Chondrocyte (in vitro differentiated cells): ENCODE measurements at regions not wholly inside any gene's neighbourhood (a gene's known extent, or its start where the extent isn't known, plus 50 kb on each side); places are given as distances from the start of the nearest gene placed in this dataset.

ENCODE experiments used
- DNase-seq: peaks from one replicate; pipeline ENCODE4 v3.0.0; 2021; ENCODE audit warnings: mixed read lengths, low spot score
- H3K27ac Mint-ChIP-seq: one replicate; pipeline ENCODE4 v1.8.0; 2021; ENCODE audit warnings: mild to moderate bottlenecking, moderate library complexity, mixed read lengths; ENCODE audit not compliant: unreplicated experiment
- H3K27me3 Mint-ChIP-seq: 2 replicates; pipeline ENCODE4 v1.8.0; 2021; ENCODE audit warnings: low read depth, mixed read lengths
- H3K36me3 Mint-ChIP-seq: 2 replicates; pipeline ENCODE4 v1.8.0; 2021; ENCODE audit warnings: low read depth, mixed read lengths
- H3K4me1 Mint-ChIP-seq: 2 replicates; pipeline ENCODE4 v1.8.0; 2021; ENCODE audit warnings: low read depth, mild to moderate bottlenecking, mixed read lengths
- H3K4me3 Mint-ChIP-seq: one replicate; pipeline ENCODE4 v1.8.0; 2021; ENCODE audit warnings: mild to moderate bottlenecking, moderate library complexity, mixed read lengths; ENCODE audit not compliant: unreplicated experiment
- H3K9me3 Mint-ChIP-seq: 2 replicates; pipeline ENCODE4 v1.8.0; 2021; ENCODE audit warnings: low read depth, mixed read lengths
- TF ChIP-seq, protein P1 (sequence below): fragments of 200-600 bp; sonication (generic); IDR thresholded peaks from 2 replicates; pipeline ENCODE4 v1.5.0; 2021; ENCODE audit warnings: antibody characterized with exemption, mild to moderate bottlenecking, moderate library complexity

DNA sequence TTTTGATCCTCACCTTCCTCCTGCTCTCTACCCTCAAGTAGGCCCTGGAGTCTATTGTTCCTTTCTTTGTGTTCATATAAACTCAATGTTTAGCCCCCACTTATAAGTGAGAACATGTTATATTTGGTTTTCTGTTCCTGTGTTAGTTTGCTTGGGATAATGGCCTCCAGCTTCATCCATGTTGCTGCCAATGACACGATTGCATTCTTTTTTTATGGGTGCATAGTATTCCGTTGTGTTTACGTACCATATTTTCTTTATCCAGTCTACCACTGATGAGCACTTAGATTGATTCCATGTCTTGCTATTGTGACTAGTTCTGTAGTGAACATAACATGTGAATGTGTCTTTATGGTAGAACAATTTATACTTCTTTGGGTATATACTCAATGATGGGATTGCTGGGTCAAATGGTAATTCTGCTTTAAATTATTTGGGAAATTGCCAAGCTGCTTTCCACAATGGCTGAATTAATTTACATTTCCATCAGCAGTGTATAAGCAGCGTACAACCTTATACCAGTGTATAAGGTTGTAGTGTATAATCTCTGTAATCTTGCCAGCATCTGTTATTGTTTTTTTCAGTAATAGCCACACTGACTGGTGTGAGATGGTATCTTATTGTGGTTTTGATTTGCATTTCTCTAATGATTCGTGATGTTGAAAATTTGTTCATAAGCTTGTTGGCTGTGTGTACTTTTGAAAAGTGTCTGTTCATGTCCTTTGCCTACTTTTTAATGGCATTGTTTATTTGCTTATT, 288.9 kb downstream of the KCNRG start:
- Mint-ChIP-seq H3K9me3 (peaks cover 8% of the 10 kb centered on the region), H3K27ac (no peak overlapping the region), H3K4me1 (peaks cover 6% of the 10 kb centered on the region), H3K4me3 (no peak overlapping the region), H3K36me3 (peaks cover 4% of the 10 kb centered on the region), H3K27me3 (no peaks in the 10 kb centered on the region)
- TF ChIP-seq, protein P1, sequence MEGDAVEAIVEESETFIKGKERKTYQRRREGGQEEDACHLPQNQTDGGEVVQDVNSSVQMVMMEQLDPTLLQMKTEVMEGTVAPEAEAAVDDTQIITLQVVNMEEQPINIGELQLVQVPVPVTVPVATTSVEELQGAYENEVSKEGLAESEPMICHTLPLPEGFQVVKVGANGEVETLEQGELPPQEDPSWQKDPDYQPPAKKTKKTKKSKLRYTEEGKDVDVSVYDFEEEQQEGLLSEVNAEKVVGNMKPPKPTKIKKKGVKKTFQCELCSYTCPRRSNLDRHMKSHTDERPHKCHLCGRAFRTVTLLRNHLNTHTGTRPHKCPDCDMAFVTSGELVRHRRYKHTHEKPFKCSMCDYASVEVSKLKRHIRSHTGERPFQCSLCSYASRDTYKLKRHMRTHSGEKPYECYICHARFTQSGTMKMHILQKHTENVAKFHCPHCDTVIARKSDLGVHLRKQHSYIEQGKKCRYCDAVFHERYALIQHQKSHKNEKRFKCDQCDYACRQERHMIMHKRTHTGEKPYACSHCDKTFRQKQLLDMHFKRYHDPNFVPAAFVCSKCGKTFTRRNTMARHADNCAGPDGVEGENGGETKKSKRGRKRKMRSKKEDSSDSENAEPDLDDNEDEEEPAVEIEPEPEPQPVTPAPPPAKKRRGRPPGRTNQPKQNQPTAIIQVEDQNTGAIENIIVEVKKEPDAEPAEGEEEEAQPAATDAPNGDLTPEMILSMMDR, result no peak
- DNase-seq, result no peak

DNA sequence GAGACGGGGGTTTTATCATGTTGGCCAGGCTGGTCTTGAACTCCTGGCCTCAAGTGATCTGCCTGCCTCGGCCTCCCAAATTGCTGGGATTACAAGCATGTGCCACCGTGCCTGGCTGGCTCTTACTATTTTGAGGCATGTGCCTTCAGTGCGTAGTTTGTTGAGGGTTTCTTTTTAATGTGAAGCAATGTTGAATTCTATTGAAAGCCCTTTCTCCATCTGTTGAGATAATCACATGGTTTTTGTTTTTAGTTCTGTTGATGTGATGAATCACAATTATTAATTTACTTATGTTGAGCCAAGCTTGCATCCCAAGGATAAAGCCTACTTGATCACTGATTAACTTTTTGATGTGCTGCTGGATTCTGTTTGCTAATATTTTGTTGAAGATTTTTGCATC, 290.9 kb downstream of the KCNRG start:
- Mint-ChIP-seq H3K4me3 (no peak overlapping the region), H3K27ac (no peak overlapping the region), H3K27me3 (no peaks in the 10 kb centered on the region), H3K4me1 (no peaks in the 10 kb centered on the region), H3K9me3 (peaks cover 8% of the 10 kb centered on the region), H3K36me3 (peaks cover 4% of the 10 kb centered on the region)
- TF ChIP-seq, protein P1, result no peak
- no peak for DNase-seq

DNA sequence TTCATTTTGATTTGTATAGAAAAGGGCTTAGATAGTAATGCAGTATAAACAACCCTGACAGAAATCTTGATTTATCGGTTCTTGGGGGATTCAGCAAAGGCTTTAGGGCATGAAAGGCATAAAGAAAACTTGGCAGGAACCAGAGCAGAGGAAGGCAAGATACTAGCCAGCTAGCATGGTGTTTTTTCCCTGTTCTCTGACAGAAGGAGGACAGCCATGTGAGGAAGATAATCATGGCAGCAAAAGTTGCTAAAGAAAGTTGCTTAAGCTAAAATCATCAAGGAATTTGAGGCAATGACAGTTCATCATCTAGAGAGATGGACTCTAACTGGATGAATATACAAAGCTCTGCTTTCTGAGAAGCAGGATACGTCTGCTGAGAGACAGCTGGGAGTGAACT, 294.1 kb downstream of the KCNRG start:
- Mint-ChIP-seq H3K4me1 (peaks cover 5% of the 10 kb centered on the region), H3K36me3 (peaks cover 4% of the 10 kb centered on the region), H3K27ac (no peak overlapping the region), H3K9me3 (peaks cover 8% of the 10 kb centered on the region), H3K27me3 (no peaks in the 10 kb centered on the region), H3K4me3 (no peak overlapping the region)
- DNase-seq, result no peak
- TF ChIP-seq, protein P1, result no peak

DNA sequence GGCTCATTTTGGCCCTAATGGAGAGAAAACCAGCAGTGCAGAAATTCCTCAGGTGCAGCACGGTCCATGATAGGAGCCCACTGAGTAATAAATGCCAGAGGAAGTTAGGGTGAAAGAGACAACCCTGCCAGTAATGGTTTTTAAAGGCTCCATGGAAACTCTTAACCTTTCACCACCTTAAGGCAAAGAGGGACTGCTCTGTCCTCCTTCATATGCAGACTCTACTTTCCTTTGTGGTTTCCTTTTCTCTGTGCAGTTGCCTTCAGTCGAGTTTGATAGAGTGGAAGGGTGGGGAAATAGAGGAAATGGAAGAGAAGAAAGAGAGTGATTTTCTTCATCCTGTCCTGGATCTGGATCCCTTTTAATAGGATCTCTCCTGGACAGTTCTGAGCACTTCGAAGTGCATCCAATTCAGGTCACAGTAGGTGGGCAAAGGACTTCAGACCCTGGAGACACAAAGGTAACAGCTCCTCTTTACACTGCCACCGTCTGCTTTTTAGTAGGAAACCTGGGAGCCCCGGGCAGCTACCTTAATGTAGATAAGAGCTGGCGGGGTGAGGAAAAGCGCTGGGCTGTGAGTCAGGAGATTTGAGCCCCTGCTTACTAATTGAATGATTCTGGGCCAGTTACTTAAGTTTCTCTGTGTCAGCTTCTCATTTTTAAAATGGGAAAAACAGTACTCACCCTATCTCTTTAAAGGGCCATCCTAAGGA, 294.8 kb downstream of the KCNRG start:
- H3K4me3 Mint-ChIP-seq, result no peak overlapping the region
- H3K27ac Mint-ChIP-seq, result no peak overlapping the region

DNA sequence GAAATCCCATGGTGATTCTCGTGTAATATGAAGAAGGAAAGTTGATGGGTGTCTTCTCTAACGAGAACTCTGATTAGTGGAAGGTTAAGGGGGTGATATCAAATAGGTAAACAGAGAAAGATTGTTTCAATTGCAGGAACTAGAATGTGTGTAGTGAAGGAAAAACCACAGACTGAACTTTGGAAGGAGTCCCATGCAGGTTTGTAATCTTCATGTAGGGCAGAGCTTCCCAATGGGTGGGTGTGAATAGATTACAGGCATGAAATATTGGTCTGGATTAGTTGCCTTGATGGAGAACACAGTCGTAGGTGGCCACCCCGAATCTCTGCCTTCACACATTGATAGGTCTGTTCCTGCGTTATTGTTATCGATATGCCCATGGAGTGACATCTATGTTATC, 295.5 kb downstream of the KCNRG start:
- Mint-ChIP-seq H3K4me3 (no peak overlapping the region), H3K36me3 (no peaks in the 10 kb centered on the region), H3K9me3 (no peaks in the 10 kb centered on the region), H3K4me1 (peaks cover 5% of the 10 kb centered on the region), H3K27me3 (no peaks in the 10 kb centered on the region), H3K27ac (no peak overlapping the region)
- no peak for DNase-seq
- TF ChIP-seq, protein P1, result no peak

More for the DNA sequence above, 294.8 kb downstream of the KCNRG start:
- no peak for DNase-seq
- Mint-ChIP-seq H3K27me3 (no peaks in the 10 kb centered on the region), H3K9me3 (peaks cover 1% of the 10 kb centered on the region), H3K36me3 (peaks cover 2% of the 10 kb centered on the region), H3K4me1 (peaks cover 5% of the 10 kb centered on the region)
- TF ChIP-seq, protein P1, result no peak
